Cardiac fibroblast (primary cell): ENCODE measurements at regions not wholly inside any gene's neighbourhood (a gene's known extent, or its start where the extent isn't known, plus 50 kb on each side); places are given as distances from the start of the nearest gene placed in this dataset.

ENCODE experiments used
- DNase-seq, 2 donors: peaks; one replicate each; pipeline versions ENCODE4 v3.0.0 to v3.0.0-alpha.2; 2010; ENCODE audit warnings: low read depth in 2 of 2
- H3K4me3 ChIP-seq, 2 donors: replicated peaks in 1 of 2; 1 replicate in 1 of 2; 2 replicates in 1 of 2; pipeline ENCODE4 v1.5.1; 2011; ENCODE audit warnings: low read depth in 2 of 2, low read length in 2 of 2, mild to moderate bottlenecking in 2 of 2, moderate library complexity in 1 of 2
- TF ChIP-seq, protein P1 (sequence below): IDR thresholded peaks from one replicate; pipeline ENCODE4 v1.5.1; 2011; ENCODE audit warnings: low read depth, mild to moderate bottlenecking, low read length, inconsistent platforms

DNA sequence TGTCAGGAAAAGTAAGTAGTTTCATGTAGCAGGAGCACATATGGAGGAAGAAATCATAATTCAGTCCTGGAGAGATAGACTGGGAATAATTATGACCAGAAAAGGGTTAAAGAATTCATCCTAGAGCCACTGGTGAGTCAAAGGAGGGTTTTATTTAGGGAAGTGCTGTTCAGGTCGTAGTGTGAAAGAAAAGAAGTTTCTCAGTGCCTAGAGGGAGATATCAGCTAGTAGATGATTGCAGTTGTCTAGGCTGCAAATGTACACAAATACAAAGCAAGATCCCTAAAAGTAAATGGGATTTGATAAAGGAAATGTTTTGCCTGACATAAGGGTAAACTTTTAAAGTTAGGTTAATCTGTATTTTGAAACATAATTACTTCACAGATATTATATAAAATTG is 403.2 kb downstream of the ACTRT1 start:
- H3K4me3 ChIP-seq, result no peak overlapping the region
- DNase-seq, result no peak
- TF ChIP-seq, protein P1, sequence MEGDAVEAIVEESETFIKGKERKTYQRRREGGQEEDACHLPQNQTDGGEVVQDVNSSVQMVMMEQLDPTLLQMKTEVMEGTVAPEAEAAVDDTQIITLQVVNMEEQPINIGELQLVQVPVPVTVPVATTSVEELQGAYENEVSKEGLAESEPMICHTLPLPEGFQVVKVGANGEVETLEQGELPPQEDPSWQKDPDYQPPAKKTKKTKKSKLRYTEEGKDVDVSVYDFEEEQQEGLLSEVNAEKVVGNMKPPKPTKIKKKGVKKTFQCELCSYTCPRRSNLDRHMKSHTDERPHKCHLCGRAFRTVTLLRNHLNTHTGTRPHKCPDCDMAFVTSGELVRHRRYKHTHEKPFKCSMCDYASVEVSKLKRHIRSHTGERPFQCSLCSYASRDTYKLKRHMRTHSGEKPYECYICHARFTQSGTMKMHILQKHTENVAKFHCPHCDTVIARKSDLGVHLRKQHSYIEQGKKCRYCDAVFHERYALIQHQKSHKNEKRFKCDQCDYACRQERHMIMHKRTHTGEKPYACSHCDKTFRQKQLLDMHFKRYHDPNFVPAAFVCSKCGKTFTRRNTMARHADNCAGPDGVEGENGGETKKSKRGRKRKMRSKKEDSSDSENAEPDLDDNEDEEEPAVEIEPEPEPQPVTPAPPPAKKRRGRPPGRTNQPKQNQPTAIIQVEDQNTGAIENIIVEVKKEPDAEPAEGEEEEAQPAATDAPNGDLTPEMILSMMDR, result no peak

DNA sequence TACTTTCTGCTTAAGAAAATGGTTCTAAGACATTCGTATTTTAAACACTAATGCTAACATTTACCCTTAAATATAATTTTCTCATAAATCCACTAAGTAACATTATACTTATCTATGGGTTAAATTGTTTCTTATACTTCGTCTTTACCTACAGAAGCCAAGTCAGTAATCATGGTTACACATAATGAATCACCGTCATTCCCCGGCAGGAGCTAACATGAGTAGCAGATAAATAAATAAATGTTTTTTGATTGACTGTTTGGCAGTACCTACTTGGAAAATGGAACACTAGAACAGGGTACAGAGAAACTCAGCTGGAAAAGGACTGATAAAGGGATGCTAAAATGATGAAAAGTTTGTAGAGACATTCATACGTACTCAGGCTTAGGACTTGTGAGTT is 430.4 kb downstream of the ACTRT1 start:
- TF ChIP-seq, protein P1, result no peak
- H3K4me3 ChIP-seq, result no peak overlapping the region
- DNase-seq, result no peak

DNA sequence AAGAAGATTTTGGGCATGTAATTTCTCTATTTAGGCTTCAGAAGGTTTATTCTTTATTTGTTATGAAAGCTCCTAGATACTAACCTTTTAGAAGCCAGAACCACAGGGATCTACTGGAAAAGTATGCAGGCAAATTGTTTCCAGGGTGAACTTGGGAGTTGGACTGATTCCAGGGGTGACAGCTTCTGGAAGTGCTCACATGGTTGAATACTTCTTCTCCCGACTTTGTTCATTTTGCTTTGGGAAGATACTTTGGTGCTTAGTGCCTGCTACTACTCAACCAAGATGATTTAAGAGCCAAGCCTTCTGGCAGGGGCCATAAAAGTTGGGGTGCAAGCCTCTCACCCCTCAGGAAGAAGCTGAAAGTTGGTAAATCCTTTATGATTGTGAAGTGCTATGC is 445.6 kb downstream of the ACTRT1 start:
- TF ChIP-seq, protein P1, result no peak
- DNase-seq, result no peak
- H3K4me3 ChIP-seq, result no peak overlapping the region

DNA sequence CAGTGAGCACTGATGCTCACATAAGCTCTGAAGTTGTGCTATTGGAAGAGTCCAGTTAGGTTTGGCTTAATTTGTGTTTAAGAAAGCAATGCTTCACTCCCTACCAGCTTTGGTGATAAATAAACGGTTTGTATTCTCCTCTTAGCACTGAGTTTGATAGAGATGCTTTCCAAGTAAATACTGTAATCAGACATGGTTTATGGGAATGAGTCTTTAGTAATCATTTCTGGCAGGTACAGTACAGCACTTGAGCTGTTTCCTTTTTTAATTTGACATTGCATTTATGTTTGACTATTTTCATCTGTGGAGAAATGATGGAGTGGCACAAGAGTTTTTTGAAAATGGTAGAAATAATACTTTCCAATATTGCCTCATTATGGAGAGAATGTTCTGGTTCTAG is 455.3 kb downstream of the ACTRT1 start:
- H3K4me3 ChIP-seq, result no peak overlapping the region
- DNase-seq, result no peak
- TF ChIP-seq, protein P1, result no peak

DNA sequence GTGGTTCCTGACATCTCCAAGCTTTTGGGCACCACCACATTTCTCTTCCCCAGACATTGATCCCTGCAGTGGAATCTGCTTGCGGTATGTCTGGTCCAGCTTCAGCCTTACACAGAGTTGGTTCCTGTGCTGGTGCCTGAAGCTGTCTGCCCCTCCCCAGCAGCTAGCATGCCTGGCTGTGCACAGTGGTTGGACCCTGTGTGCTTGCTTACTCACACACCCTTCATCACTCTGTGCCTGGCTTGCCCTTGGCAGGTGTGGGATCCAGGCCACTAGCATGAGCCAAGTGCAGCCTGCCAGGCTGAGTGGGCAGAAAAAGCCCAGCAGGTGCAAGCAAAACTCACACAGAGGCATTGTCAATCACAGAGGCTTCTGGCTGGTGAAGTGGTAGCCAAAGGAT is 473.8 kb downstream of the ACTRT1 start:
- no peak for DNase-seq
- no peak overlapping the region for H3K4me3 ChIP-seq
- TF ChIP-seq, protein P1, result no peak

DNA sequence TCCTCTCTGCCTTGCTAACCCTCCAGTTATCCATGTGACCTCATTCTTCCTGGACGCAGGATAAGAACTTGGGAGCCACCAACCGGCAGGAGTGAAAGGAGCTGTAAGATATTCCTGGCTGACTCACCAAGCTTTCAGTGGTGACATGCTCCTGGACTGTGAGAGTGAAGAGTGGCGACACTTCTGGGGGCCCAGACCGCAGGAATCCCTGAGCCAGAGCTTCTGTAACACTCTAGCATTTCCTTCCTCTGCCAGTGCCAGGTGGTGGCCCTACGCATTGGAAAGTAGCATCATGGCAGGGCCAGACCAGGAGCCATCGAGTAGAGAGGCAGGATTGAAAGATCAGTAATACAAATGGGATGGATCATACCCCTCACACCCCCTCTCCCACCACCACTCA is 474.3 kb downstream of the ACTRT1 start:
- DNase-seq, result no peak
- TF ChIP-seq, protein P1, result no peak
- no peak overlapping the region for H3K4me3 ChIP-seq

DNA sequence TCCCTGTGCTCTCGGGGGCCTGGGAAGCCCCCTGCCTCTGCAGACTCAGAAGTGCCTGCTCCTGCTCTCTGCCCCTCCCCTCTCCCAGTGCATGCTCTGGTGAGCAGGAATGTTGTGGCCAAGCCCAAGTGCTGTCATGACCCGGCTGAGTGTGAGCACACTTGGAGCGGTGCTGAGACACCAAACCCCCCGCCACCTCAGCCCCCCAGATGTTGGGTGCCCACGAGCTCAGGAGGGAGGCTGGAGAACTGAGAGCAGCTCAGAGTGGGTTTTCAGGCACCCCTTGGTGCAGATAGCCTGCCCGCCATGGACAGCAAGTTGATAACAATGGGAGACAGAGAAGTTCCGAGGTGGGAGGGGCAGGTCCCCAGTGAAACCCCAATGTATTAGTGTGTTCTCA is 477.4 kb downstream of the ACTRT1 start:
- TF ChIP-seq, protein P1, result no peak
- no peak overlapping the region for H3K4me3 ChIP-seq
- DNase-seq, result no peak
